GM18907 (cell line): ENCODE measurements at regions not wholly inside any gene's neighbourhood (a gene's known extent, or its start where the extent isn't known, plus 50 kb on each side); places are given as distances from the start of the nearest gene placed in this dataset.
A peak's percentile ranks its signal among the peaks of the same experiment; 100 is the strongest.

ENCODE experiments used
- ATAC-seq: cut with Tn5 transposase; IDR thresholded peaks from one replicate; pipeline ENCODE4 v1.9.1; 2021; ENCODE audit warnings: mild to moderate bottlenecking, moderate library complexity; ENCODE audit not compliant: unreplicated experiment

DNA sequence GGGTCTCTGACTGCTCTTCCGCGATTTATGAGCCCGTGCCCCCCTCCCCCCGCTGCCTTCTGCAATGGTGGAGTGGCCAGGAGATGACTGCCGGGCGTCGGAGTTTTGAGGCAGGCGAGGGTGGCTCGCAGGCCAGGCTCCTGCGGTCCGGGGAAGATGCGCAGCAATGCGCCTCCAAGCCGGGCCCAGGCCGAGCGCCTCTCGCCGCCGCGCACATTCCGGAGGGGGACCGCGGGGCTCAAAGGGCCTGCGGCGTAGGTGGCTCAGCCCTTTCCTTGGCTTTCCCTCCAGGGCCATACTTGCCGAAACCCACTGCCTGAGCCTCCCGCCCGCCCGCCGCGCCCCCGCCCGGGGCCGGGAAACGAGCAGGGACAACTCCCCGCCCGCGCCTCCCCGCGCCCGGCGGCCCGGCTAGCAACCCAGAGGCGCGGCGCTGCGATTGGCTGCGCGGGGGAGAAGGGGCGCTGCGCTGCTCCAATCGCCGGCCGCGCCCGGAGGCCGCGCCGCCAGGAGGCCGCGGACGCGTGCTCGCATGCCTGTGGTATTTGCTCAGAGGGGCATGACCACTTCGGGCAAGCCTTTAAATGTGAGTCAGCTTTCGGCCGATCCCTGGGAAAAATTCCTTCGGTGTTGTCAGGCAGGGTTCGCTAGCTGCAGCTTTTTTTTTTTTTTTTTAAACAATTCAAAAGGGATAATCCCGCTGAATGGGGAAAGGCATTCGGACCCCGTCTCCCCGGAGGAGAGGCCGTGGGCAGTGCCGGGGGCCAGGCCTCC, 157.9 kb upstream of the PARP11 start:
- peak; percentile 89 for ATAC-seq

DNA sequence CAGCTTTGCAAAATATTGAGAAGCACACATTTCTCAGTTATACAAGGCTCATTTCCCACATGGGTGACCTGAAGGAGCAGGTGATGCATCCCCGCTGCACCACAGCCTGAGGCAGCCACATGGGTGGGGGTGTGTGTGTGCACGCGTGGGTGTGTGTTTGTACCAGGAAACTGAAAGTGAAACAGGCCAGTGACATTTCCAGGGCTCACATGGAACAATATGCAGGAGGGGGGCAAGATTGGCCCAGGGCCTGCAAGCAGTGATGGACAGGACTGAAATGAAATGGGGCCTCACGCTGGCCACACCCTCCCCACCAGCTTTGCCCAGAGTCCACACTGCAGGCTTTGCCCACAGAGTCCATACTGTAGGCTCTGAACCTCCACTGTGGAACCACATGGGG, 154.2 kb upstream of the PARP11 start:
- no peak for ATAC-seq

DNA sequence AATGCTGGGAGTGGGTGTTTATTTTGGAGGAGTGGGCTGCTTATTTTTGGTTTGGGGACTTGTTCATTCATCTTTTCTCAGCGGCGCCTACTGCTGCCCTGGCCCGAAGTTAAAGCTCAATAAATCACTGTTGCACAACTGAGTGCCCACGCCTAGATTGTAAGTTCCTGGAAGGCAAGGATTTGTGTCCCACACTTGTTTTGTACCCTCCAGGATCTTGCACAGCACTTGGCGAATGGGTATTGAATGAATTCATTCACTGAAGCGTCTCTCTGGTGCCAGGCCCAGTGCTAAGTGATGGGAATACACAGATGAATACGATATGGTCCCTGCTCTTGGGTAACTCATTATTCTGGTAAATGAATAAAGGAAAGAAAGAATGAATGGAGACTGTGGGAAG, 153.3 kb upstream of the PARP11 start:
- ATAC-seq = no peak

DNA sequence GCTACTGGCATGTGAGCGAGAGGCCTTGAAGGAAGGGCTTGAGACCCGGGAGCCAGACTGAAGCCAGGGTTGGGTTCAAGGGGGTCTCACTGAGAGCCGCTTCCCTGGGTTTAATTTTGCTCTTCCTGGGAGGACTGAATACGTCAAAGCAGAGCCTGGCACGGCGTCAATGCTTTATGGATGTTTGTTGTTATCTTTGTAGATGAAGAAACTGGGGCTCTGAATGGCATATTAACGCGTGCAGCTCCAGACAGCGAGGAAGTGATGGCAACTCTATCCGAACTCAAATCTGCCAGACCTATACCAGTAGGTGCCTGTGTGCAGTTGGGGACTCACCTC, 152.8 kb upstream of the PARP11 start:
- ATAC-seq = no peak

DNA sequence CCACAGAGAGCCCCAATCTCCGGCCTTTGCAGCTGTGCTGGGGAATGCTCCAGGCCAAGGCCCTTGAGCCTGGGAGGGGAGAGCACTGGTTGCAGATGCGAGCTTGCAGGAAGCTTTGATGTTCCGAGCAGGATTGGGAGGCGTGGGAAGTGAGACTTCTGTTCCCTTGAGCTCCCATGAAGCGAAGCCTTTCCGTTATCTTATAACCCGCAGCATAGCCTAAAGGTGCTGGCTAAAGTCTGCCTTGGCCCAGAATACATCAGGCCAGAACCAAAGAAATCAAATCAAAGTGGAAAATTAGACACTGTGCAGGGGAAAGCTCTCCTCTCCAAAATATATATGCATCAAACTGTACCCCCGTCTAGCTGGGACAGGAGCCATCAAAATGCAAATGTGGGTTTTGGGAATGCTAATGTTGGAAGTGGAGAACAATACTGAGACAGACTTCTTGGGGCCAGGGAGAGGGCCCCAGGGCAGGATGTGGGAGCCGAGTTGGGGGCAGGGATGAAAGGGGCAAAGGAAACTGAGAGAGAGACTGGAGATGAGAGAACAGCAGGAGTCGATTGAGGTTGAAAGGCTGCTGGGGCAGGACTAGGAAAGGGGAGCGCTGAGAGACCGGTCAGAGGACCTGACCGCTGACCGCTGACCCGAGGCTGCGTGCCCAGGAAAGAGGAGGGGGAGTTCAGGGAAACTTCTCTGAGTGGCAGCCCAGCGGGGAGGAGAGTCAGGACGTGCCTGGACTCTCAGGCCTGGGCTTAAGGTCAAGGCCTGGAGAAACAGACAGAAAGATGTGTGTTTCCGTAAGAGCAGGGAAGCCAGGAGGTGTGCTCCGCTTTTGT, 152.2 kb upstream of the PARP11 start:
- ATAC-seq = no peak

DNA sequence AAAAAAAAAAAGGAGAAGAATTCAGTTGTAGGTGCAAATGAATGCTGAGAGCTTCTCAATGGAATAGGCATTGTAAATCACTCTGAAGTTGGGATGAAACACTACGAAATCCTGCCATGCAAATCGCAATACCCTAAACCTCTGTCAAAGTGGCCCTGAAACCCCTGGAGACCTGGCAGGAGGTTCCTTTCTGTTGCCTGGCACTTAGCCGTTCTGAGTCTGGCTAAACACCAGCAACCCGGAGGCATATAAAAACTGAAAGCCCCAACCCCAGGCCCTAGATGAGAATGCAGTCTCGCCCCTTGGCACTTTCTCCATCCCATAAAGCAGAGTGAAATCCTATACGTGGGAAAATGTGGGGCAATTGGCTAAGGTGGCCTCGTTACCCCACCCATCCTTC, 151.5 kb upstream of the PARP11 start:
- no peak for ATAC-seq

DNA sequence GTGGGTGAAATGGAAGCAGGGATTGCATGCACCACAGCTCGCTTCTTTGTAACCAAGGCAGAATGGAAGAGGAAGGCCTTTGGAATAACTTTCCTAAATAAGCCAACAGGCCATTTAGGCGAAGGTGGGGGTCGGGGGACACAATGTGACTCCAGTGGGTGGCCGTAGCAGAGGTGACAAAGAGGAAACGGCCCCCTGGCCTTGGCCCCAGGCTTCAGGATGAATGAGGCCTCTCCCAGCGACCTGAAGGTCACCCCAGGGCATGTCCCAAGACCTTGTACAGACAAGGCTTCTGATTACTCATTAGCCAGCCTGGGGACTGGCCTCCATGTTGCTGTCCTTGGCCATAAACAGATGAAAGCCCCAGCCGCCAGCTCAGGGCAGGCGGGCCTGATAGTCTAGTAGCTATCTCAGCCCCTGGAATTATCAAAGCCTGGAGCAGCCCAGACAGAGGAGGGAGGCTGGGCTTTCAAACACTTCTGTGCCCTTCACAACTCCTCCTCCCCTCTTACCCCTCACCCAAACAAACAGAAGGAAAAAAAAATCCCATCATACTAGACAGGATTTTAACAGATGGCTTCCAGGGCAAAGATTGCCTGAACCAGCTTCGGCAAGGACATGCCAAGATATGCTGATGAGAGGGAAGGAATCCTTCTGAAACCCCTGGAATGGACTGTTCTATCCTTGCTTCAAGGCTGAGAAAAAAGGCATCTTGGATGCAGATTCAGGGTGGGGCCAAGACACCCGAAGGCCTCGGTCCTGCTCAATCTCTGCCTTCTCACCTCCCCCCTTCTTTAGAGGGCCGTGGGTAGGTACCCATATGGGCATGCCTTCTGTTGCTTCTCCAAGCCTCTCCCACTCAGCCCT, 142.3 kb upstream of the PARP11 start:
- ATAC-seq = no peak

DNA sequence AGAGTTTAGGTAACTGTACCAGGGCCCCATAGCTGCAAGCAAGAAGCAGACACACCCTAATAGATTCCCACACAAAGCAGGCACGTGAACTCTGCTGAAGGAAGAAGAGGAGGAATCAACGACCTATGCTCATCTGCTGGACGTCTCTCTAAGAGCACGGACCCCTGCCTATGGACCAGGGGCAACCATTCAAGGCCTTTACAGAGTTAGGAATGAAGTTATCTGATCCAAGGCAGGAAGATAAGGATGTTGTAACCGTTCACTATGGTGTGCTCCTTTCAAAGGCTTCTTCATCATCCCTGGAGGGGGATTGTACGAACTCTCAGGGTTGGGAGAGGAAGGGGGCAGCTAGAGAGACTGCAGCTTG, 141.6 kb upstream of the PARP11 start:
- ATAC-seq = no peak

DNA sequence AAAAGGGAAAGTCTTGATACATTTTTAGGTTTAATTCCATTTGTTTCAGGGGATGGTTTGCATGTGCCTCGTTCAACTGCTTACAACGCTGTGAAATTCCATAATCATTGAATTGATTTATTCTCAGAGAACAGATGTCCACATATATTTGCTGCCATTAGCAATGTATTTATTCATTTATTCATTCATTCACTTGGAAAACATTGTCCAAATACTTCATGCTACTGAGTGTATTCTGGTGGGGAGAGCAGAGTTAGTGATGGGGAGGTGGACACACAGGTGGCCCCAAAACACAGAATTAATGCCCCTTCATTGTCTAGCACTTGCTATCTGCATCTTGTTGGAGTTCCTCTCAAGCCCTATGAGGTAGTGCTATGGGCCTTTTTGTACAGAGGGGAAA, 141.2 kb upstream of the PARP11 start:
- ATAC-seq = no peak

DNA sequence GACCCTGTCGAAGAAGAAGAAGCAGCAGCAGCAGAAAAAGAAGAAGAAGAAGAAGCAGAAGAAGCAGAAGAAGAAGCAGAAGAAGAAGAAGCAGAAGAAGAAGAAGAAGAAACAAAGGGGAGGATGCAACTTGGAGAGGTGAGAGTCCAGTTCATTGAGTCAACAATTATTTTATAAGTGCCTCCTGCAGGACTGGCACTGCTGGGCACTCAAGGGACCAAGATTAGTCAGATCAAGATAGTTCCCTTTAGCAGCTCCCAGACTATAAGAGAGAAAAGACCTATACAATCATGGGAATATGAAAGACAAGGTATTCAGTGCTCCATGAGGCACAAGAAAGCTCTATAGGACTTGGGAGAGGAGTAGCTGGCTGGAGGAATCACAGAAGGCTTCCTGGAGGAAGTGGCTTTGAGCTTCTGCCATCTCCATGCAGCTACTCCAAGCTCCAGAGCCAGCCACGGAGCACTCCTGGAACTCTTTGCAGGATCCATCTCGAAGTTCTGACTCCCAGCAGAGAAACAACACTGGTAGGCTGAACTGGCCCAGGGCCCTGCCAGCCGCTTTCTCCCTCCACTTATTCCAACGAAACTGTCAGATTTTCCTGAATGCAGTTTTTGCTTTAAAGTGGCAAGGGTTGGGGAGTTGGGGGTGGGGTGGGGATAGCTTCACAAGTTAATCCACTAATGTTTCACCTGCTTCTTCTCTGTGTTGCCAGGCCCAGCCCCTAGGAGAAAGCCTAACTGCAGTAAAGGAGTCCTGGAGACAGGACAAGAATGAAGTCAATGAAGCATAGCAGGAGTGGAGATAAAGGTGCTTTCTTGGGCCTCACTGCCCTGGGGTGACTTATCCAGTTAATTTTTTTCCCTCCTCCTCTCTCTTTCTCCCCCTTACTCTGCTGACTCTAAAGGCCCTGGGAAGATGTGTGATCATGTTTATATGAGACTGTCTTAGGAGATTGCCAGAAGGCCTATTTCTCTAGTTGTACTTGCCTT, 140.1 kb upstream of the PARP11 start:
- no peak for ATAC-seq

DNA sequence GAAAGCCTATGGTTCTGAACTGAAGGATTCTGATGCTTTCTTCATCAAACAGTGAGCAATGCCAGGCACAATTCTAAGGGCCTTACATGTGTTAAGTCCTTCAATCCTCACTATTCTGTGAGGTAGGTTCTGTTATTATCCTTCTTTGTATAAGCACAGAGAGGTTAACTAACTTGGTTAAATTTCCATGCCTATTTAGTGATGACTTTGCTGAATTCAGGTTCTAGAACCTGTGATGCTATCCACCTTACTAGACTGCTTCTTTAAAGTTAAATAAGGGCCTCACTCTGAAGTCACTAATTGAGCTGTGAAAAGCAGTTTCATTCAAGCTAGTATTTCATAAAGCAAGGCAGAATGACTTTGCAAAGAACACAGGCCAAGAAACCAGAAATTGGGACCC, 138.9 kb upstream of the PARP11 start:
- no peak for ATAC-seq

DNA sequence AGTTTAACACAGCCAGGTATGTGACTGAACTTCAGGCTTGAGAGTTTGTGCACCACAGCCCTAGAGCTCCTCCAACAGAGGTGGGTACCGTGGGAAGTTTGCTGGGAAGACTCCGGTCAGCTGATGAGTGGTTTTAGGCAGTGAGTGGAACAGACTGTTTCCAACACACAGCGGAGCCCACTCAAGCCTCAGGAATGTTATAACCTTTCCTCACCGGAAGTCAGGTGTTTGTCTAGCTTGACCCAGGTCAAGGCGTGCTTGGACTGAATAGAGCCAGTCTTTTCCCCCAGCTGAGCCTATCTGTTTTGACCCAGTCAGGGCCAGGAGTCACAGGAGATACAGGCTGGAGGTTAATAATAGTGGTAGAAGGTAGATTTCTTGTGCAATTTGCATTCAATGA, 138.4 kb upstream of the PARP11 start:
- ATAC-seq = no peak

DNA sequence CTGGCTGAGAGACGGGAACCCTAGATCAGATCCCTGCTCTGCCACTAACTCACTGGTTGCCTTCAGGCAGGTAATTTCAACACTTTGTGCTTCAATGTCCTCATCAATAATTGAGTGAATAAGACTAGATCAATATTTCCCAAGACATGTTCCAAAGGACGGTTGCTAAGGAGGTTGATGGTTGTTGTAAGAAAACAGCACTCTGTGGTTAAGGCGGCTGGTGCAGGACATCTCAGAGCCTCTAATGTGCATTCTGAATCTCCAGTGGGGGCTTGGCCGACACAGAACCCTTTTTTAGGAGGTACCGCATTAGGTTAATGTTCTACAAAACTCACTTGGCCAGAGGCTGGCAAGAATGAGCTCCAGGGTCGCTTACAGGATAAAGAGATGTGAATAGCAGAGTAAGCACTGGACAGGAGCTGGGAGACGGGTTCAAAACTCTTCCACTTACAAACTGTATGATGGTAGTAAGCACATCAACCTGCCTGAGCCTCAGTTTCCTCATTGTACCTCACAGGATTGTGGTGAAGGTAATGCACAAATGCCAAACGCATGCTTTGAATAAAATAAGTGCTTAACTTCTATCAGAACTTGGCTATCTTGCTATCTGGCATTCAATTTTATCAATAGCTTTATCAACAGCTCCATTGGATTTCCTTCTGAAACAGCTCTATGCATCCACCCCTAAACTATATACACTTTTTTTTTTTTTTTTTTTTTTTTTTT, 136.9 kb upstream of the PARP11 start:
- no peak for ATAC-seq

DNA sequence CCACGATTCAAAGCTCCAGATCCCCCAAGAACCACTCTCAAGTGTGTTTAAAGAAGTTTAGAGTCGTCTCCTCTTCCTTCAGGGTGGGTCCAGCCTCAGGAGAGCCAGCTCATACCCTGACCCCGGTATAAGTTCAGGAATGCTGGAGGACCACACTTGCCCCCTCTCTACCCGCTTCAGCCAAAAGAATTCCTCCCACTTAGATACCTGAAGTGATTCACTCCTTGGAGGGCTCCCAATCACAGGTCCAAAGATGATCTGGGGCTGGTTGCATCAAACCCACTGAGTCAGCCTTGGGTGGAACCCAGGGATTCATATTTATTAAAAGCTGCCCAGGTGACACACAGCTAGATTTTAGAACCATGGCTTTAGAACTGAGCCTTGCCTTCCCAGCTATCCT, 133.5 kb upstream of the PARP11 start:
- no peak for ATAC-seq

DNA sequence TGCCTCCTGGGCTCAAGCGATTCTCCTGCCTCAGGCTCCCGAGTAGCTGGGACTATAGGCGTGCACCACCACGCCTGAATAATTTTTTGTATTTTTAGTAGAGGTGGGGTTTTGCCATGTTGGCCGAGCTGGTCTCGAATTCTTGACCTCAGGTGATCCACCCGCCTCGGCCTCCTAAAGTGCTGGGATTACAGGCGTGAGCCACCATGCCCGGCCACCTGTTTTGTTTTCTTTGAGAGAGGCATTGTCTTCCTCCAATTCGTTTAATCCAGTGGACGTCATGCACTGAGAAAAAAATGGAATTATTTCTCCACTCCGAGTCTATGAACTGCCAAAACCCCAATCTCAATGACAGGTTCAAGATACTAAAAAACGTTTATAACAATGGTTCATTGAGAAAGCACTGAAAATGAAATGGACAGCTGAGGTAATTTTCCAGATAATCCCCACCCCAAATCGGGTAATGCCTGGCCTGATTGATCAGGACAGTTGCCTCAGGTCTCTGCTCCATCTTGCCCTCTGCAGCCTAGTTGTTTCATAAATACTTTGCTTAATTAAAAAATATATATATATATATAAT, 132.7 kb upstream of the PARP11 start:
- no peak for ATAC-seq

DNA sequence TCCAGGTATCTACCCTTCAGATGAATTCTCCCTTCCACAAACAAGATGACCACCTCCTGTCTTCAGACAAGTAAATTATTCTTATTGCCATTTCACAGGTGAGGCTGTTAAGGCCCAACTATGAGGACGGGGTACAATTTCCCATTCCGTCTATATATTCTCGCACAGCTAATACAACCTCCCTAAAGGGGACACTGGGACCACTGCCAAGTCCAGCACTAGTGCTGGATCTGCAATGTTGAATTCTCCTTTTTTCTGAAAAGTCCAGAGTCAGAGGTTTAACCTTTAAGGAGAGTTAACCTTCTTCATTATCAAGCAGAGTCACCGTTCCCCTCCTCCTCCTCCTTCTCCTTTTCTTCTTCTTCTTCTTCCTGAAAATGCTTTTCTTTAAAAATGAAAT, 130.4 kb upstream of the PARP11 start:
- no peak for ATAC-seq

DNA sequence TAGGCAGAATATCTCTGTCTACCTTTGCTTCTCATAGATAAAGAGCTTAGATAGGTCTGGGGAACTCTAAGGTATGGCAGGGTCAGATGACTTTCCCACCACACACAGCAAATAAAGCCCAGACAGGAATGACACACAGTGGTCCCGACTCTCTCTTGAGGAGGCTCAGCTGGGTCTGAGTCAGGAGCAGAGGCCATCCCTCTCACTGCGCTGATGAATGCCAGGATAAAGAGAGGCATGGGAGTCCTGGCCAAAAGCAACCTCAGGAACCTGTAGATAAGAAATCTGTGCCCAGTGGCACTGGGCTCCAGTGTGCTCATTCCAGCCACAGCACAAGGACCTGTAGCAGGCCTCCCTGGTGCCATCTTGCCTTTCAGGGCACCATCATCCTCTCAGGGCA, 129.4 kb upstream of the PARP11 start:
- ATAC-seq = no peak

DNA sequence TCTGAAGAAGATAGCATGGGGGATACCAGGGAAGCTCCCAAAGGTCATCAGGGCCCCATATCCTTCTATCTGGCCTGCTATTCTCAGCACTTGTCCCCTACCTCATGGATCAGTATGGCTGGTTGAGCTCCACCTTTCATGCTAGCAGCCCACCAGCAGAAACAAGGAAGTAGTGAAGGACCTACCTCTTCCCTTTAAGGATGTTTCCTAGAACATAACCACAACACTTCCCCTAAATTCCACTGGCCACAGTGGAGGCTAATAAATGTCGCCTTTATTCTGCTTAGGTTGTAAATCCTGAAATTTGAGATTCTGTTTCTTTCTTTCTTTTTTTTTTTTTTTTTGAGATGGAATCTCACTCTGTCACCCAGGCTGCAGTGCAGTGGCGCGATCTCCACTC, 128.6 kb upstream of the PARP11 start:
- no peak for ATAC-seq

DNA sequence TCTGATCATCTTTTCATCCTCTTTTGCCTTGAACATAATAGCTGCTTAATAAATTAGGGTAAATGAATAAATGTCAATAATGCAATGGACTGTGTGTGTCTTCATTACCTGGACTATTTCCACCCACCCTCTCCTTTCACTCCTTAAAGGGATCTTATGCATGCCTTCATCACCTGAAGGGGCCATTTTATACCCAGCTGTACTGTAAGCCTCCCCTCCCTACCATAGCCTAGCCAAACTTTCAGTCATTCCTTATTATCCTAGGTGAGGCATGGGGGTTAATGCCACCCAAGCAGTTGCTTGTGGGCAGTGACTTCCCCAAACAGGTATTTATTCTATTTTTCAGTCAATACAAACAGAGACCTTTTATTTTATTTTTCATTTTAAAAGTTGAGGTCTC, 127.8 kb upstream of the PARP11 start:
- no peak for ATAC-seq
